D721Med (cell line): ENCODE measurements at regions not wholly inside any gene's neighbourhood (a gene's known extent, or its start where the extent isn't known, plus 50 kb on each side); places are given as distances from the start of the nearest gene placed in this dataset.
A peak's percentile ranks its signal among the peaks of the same experiment; 100 is the strongest.

ENCODE experiments used
- DNase-seq: peaks from one replicate; pipeline ENCODE4 v3.0.0; 2011; ENCODE audit warnings: low spot score; ENCODE audit not compliant: insufficient read length
- FAIRE-seq: peaks from 2 replicates; lab custom pipeline; 2011; peaks lifted over from hg19 to GRCh38; lab: Jason Lieb, UNC
- TF ChIP-seq, protein P1 (sequence below): IDR thresholded peaks from 2 replicates; pipeline ENCODE4 v1.5.1; 2012; ENCODE audit warnings: mild to moderate bottlenecking, control low read depth; ENCODE audit not compliant: insufficient read depth; ENCODE audit errors: missing control alignments

GRCh38 chr6:23409531-23409930, 716.5 kb upstream of the NRSN1 start:
- TF ChIP-seq, protein P1, sequence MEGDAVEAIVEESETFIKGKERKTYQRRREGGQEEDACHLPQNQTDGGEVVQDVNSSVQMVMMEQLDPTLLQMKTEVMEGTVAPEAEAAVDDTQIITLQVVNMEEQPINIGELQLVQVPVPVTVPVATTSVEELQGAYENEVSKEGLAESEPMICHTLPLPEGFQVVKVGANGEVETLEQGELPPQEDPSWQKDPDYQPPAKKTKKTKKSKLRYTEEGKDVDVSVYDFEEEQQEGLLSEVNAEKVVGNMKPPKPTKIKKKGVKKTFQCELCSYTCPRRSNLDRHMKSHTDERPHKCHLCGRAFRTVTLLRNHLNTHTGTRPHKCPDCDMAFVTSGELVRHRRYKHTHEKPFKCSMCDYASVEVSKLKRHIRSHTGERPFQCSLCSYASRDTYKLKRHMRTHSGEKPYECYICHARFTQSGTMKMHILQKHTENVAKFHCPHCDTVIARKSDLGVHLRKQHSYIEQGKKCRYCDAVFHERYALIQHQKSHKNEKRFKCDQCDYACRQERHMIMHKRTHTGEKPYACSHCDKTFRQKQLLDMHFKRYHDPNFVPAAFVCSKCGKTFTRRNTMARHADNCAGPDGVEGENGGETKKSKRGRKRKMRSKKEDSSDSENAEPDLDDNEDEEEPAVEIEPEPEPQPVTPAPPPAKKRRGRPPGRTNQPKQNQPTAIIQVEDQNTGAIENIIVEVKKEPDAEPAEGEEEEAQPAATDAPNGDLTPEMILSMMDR = no peak
- FAIRE-seq = no peak
- no peak for DNase-seq

DNA sequence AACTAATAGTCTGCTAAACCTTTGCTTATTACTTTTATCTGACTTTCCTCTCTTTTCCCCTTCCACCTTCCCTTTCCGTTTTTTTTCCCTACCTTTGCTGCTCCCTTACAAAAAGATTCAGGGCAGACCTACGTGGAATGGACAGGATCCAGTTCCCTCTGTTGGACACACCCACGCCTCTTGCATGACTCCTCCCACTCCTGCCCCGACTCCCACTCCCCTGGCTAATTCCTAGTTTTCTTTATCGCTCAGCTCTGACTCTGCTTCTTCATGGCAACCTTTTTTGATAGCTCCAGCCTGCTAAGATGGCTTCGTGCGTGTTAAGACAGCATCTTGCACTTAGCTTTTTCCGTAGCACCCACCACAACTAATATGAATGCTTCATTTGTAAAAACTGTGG, 715.6 kb upstream of the NRSN1 start:
- TF ChIP-seq, protein P1 = no peak
- DNase-seq (no peak), FAIRE-seq (no peak)

DNA sequence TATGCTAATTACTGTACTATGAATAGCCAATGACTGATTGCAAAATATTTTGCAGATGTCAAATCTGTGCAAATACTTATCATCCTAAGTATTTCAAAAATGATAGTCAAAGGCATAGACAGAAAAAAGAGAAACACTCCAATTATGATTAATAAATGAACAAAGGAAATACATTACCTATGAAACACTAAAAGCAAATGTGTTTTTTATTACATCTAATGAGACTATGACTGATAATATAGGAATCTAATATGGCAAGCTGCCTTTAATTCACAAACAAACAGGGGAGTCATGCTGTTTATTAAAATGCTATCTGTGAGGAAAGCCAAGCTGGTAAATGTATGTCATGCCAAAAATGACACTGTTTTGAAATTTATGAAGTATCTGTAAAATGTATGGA, 713.2 kb upstream of the NRSN1 start:
- TF ChIP-seq, protein P1 = no peak
- FAIRE-seq = no peak
- DNase-seq = no peak

DNA sequence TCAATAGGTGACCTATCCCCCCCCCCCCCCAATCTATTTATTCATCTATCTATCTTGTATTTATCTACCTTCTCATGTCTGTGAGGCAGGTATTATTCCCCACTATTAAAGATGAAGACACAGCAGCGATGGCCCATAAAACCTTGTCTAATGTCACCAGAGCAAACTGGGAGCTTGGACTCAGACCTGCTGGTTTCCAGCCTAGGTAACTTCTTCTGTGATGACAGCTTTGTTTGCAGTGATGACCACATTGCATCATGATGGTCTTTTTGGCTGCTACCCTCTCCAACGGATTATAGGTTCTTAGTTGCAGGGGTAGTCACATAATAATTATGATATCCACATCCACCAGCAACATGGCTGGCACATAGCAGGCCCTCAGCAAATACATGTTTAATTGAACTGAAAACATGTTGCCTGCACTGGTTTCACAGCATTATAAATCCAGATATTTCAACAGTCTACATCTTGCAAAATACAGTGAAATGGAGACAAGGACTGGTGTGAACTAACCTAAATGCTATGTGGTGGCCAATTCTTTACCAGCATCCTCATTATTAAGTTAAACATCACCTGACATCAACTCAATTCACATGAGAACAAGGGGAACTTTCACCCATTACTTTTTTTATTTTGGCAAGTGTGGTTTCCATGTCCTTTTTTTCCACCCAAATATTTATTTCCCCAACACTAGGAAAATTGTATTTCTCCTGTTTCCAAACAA, 712.5 kb upstream of the NRSN1 start:
- TF ChIP-seq, protein P1 = no peak
- no peak for DNase-seq
- FAIRE-seq = no peak

GRCh38 chr6:23414051-23414445, 712.0 kb upstream of the NRSN1 start:
- TF ChIP-seq, protein P1 = peak; percentile 25
- FAIRE-seq (no peak), DNase-seq (no peak)

DNA sequence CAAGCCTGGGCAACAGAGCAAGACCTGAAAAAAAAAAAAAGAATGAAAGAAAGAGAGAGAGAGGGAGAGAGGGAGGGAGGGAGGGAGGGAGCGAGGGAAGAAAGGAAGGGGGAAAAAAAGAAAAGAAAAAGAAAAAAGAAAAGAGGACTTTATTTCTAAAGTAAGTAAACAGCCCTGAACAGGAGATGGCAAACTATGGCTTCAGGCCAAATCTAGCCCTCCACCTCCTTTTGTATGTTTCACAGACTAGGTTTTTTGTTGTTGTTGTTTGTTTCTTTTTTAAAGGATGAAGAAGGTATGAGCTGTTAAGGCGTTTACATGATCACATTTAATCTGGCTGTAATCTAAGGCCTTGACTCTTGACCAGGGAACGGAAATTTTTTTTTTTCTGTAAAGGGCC, 711.1 kb upstream of the NRSN1 start:
- FAIRE-seq = no peak
- TF ChIP-seq, protein P1 = no peak
- no peak for DNase-seq

GRCh38 chr6:23415819-23416427, 710.1 kb upstream of the NRSN1 start:
- DNase-seq = no peak
- TF ChIP-seq, protein P1 = no peak
- no peak for FAIRE-seq
